ENCODE measurements at regions not wholly inside any gene's neighbourhood (a gene's known extent, or its start where the extent isn't known, plus 50 kb on each side); places are given as distances from the start of the nearest gene placed in this dataset.

GRCh38 chr22:44574640-44575380, 76.8 kb upstream of the RTL6 start:
- no peak for TF ChIP-seq CTCF (IDR thresholded peaks at IDR 0.05; ENCODE audit: low read depth, low read length, missing control alignments)
- DNase-seq (ENCODE audit: low read depth), result no peak
- in situ Hi-C loops (cut with HindIII; ENCODE audit: low sequenced_read_pairs), result loop anchor here (25.0 kb wide), 1 partner anchor 563 kb away; the partner anchor contains the start of gene PARVB

GRCh38 chr22:44574057-44574639, 76.1 kb upstream of the RTL6 start:
- in situ Hi-C loops (cut with HindIII; ENCODE audit: low sequenced_read_pairs), result no loop called here

More at GRCh38 chr22:44574640-44575380, 76.8 kb upstream of the RTL6 start:
- H3K4me3 ChIP-seq (ENCODE audit: low read depth, low read length), result no peak overlapping the region

GRCh38 chr22:44573451-44573850, 75.4 kb upstream of the RTL6 start:
- no peak overlapping the region for H3K4me3 ChIP-seq (ENCODE audit: low read depth, low read length)
- no peak for TF ChIP-seq CTCF (IDR thresholded peaks at IDR 0.05; ENCODE audit: low read depth, low read length, missing control alignments)
- DNase-seq (ENCODE audit: low read depth), result no peak
- in situ Hi-C loops (cut with HindIII; ENCODE audit: low sequenced_read_pairs), result no loop called here

More at GRCh38 chr22:44574057-44574639, 76.1 kb upstream of the RTL6 start:
- no peak for TF ChIP-seq CTCF (IDR thresholded peaks at IDR 0.05; ENCODE audit: low read depth, low read length, missing control alignments)
- H3K4me3 ChIP-seq (ENCODE audit: low read depth, low read length), result no peak overlapping the region
- DNase-seq (ENCODE audit: low read depth), result no peak

GRCh38 chr22:44572414-44573207, 74.6 kb upstream of the RTL6 start:
- TF ChIP-seq CTCF (IDR thresholded peaks at IDR 0.05; ENCODE audit: low read depth, low read length, missing control alignments), result no peak
- in situ Hi-C loops (cut with HindIII; ENCODE audit: low sequenced_read_pairs), result no loop called here
- DNase-seq (ENCODE audit: low read depth), result no peak
- no peak overlapping the region for H3K4me3 ChIP-seq (ENCODE audit: low read depth, low read length)

GRCh38 chr22:44571566-44572413, 73.8 kb upstream of the RTL6 start:
- TF ChIP-seq CTCF (IDR thresholded peaks at IDR 0.05; ENCODE audit: low read depth, low read length, missing control alignments), result no peak
- in situ Hi-C loops (cut with HindIII; ENCODE audit: low sequenced_read_pairs), result no loop called here
- no peak overlapping the region for H3K4me3 ChIP-seq (ENCODE audit: low read depth, low read length)
- no peak for DNase-seq (ENCODE audit: low read depth)
